ENCODE measurements at regions not wholly inside any gene's neighbourhood (a gene's known extent, or its start where the extent isn't known, plus 50 kb on each side); places are given as distances from the start of the nearest gene placed in this dataset.

- H2AFZ ChIP-seq (ENCODE audit: control insufficient read depth, low read length), result no peak overlapping the region
- H3K4me2 ChIP-seq (ENCODE audit: control insufficient read depth, extremely low read depth, insufficient read depth, low read depth, low read length), result no peak overlapping the region
- H3K36me3 ChIP-seq (ENCODE audit: control insufficient read depth in 2 of 2, extremely low read depth in 1 of 2, insufficient read depth in 2 of 2, low read length in 2 of 2), result no peaks in the 10 kb centered on the region
- H3K4me3 ChIP-seq (ENCODE audit: control insufficient read depth in 2 of 3, extremely low read depth in 1 of 3, insufficient read depth in 2 of 3, low read depth in 1 of 3, low read length in 3 of 3), result no peak overlapping the region
- dilution Hi-C loops (cut with MboI; ENCODE audit: extremely low pct_ligation_motif_present, low sequenced_read_pairs), result no loop called here
- FAIRE-seq, result no peak
- no peaks in the 10 kb centered on the region for H3K79me2 ChIP-seq (ENCODE audit: control insufficient read depth, insufficient read depth, low read length)
- no peaks in the 10 kb centered on the region for H3K27me3 ChIP-seq (ENCODE audit: control insufficient read depth, extremely low read depth, insufficient read depth, low read length)
- no peaks in the 10 kb centered on the region for H3K9me3 ChIP-seq (ENCODE audit: control insufficient read depth, low read depth, low read length)
- H3K9me1 ChIP-seq (ENCODE audit: control insufficient read depth, extremely low read depth, insufficient read depth, low read length), result no peaks in the 10 kb centered on the region
- no peak overlapping the region for H3K27ac ChIP-seq (ENCODE audit: control insufficient read depth, insufficient read depth, low read length)
- H3K4me1 ChIP-seq (ENCODE audit: control insufficient read depth, extremely low read depth, insufficient read depth, low read length), result no peaks in the 10 kb centered on the region
- no peak overlapping the region for H3K9ac ChIP-seq (ENCODE audit: control insufficient read depth, extremely low read depth, insufficient read depth, low read length)
- no peak for TF ChIP-seq CTCF (optimal IDR thresholded peaks at IDR 0.05 in 1 of 3, IDR thresholded peaks at IDR 0.05 in 1 of 3, conservative IDR thresholded peaks at IDR 0.05 in 1 of 3; ENCODE audit: extremely low read depth in 1 of 3, insufficient read depth in 2 of 3, low read length in 3 of 3)
- TF ChIP-seq EZH2 (IDR thresholded peaks at IDR 0.05; ENCODE audit: low read length), result no peak
- no peaks in the 10 kb centered on the region for H4K20me1 ChIP-seq (ENCODE audit: control insufficient read depth, extremely low read depth, insufficient read depth, low read length)
- DNase-seq (ENCODE audit: low read depth, low spot score), result no peak
Observed at GRCh38 chr6:156507106-156507505, 270.1 kb upstream of the ARID1B start.

GRCh38 chr6:156502969-156503504 is 274.1 kb upstream of the ARID1B start:
- no peak for FAIRE-seq
- Histone ChIP-seq H3K27ac (ENCODE audit: control insufficient read depth, insufficient read depth, low read length) (no peak overlapping the region), H3K9ac (ENCODE audit: control insufficient read depth, extremely low read depth, insufficient read depth, low read length) (no peak overlapping the region), H3K9me3 (ENCODE audit: control insufficient read depth, low read depth, low read length) (no peaks in the 10 kb centered on the region), H3K79me2 (ENCODE audit: control insufficient read depth, insufficient read depth, low read length) (no peaks in the 10 kb centered on the region), H3K36me3 (ENCODE audit: control insufficient read depth in 2 of 2, extremely low read depth in 1 of 2, insufficient read depth in 2 of 2, low read length in 2 of 2) (no peaks in the 10 kb centered on the region), H4K20me1 (ENCODE audit: control insufficient read depth, extremely low read depth, insufficient read depth, low read length) (no peaks in the 10 kb centered on the region), H3K4me1 (ENCODE audit: control insufficient read depth, extremely low read depth, insufficient read depth, low read length) (no peaks in the 10 kb centered on the region), H3K4me2 (ENCODE audit: control insufficient read depth, extremely low read depth, insufficient read depth, low read depth, low read length) (no peak overlapping the region), H3K27me3 (ENCODE audit: control insufficient read depth, extremely low read depth, insufficient read depth, low read length) (no peaks in the 10 kb centered on the region), H2AFZ (ENCODE audit: control insufficient read depth, low read length) (no peak overlapping the region), H3K4me3 (ENCODE audit: control insufficient read depth in 2 of 3, extremely low read depth in 1 of 3, insufficient read depth in 2 of 3, low read depth in 1 of 3, low read length in 3 of 3) (no peak overlapping the region), H3K9me1 (ENCODE audit: control insufficient read depth, extremely low read depth, insufficient read depth, low read length) (no peaks in the 10 kb centered on the region)
- DNase-seq (ENCODE audit: low read depth, low spot score), result no peak
- dilution Hi-C loops (cut with MboI; ENCODE audit: extremely low pct_ligation_motif_present, low sequenced_read_pairs), result no loop called here
- TF ChIP-seq CTCF (optimal IDR thresholded peaks at IDR 0.05 in 1 of 3, IDR thresholded peaks at IDR 0.05 in 1 of 3, conservative IDR thresholded peaks at IDR 0.05 in 1 of 3; ENCODE audit: extremely low read depth in 1 of 3, insufficient read depth in 2 of 3, low read length in 3 of 3), result no peak
- no peak for TF ChIP-seq EZH2 (IDR thresholded peaks at IDR 0.05; ENCODE audit: low read length)

All from keratinocyte (primary cell).